ENCODE measurements at regions not wholly inside any gene's neighbourhood (a gene's known extent, or its start where the extent isn't known, plus 50 kb on each side); places are given as distances from the start of the nearest gene placed in this dataset.

DNA sequence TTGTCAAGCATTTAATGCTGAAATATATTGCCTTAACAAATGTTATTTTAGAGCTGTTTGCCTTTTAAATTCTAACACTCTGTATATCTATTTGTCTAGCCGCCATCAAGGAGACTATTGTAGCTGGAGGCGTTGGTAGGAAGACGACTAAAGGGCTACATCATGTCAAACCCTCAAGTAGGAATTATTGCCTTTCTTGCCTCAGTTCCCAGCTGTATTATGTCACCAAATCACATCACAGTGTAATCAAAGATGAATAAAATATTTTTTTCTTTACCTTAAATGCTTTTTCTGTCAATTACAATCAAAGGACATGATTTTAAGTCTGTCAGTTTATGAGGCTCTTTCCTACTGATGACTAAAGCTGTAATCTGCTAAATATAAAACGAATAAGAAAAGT, 233.1 kb downstream of the ZIC4 start (continued):
- TF ChIP-seq, protein P1, sequence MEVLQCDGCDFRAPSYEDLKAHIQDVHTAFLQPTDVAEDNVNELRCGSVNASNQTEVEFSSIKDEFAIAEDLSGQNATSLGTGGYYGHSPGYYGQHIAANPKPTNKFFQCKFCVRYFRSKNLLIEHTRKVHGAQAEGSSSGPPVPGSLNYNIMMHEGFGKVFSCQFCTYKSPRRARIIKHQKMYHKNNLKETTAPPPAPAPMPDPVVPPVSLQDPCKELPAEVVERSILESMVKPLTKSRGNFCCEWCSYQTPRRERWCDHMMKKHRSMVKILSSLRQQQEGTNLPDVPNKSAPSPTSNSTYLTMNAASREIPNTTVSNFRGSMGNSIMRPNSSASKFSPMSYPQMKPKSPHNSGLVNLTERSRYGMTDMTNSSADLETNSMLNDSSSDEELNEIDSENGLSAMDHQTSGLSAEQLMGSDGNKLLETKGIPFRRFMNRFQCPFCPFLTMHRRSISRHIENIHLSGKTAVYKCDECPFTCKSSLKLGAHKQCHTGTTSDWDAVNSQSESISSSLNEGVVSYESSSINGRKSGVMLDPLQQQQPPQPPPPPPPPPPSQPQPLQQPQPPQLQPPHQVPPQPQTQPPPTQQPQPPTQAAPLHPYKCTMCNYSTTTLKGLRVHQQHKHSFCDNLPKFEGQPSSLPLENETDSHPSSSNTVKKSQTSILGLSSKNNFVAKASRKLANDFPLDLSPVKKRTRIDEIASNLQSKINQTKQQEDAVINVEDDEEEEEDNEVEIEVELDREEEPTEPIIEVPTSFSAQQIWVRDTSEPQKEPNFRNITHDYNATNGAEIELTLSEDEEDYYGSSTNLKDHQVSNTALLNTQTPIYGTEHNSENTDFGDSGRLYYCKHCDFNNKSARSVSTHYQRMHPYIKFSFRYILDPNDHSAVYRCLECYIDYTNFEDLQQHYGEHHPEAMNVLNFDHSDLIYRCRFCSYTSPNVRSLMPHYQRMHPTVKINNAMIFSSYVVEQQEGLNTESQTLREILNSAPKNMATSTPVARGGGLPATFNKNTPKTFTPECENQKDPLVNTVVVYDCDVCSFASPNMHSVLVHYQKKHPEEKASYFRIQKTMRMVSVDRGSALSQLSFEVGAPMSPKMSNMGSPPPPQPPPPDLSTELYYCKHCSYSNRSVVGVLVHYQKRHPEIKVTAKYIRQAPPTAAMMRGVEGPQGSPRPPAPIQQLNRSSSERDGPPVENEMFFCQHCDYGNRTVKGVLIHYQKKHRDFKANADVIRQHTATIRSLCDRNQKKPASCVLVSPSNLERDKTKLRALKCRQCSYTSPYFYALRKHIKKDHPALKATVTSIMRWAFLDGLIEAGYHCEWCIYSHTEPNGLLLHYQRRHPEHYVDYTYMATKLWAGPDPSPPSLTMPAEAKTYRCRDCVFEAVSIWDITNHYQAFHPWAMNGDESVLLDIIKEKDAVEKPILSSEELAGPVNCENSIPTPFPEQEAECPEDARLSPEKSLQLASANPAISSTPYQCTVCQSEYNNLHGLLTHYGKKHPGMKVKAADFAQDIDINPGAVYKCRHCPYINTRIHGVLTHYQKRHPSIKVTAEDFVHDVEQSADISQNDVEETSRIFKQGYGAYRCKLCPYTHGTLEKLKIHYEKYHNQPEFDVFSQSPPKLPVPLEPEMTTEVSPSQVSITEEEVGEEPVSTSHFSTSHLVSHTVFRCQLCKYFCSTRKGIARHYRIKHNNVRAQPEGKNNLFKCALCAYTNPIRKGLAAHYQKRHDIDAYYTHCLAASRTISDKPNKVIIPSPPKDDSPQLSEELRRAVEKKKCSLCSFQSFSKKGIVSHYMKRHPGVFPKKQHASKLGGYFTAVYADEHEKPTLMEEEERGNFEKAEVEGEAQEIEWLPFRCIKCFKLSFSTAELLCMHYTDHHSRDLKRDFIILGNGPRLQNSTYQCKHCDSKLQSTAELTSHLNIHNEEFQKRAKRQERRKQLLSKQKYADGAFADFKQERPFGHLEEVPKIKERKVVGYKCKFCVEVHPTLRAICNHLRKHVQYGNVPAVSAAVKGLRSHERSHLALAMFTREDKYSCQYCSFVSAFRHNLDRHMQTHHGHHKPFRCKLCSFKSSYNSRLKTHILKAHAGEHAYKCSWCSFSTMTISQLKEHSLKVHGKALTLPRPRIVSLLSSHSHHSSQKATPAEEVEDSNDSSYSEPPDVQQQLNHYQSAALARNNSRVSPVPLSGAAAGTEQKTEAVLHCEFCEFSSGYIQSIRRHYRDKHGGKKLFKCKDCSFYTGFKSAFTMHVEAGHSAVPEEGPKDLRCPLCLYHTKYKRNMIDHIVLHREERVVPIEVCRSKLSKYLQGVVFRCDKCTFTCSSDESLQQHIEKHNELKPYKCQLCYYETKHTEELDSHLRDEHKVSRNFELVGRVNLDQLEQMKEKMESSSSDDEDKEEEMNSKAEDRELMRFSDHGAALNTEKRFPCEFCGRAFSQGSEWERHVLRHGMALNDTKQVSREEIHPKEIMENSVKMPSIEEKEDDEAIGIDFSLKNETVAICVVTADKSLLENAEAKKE (CRISPR knock-in tag; IDR thresholded peaks at IDR 0.05), result no peak
- TF ChIP-seq JUNB (IDR thresholded peaks at IDR 0.05; ENCODE audit: unreplicated experiment) (no peak), ZNF114 (CRISPR knock-in tag; IDR thresholded peaks at IDR 0.05) (no peak), ZNF331 (CRISPR knock-in tag; IDR thresholded peaks at IDR 0.05; ENCODE audit: low read depth) (no peak)

DNA sequence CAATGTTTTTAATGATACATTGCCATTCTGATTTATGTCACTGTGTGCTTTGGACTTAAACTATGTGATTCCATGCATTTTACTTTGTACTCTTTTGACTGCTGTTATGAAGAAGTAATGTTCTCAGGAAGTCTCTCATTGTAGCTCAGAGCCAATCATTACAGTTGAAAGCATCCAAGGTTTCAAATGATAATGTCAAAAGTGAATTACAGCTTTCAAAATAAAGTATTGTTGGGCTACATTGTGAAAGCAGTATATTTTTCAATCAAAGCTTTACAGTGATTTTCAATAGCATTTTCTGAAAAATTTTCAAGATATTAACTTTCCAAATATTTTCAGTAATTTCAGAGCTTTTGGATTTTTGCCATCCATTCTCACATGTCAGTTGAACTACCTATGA, 243.6 kb downstream of the ZIC4 start:
- no peak for DNase-seq (ENCODE audit: low spot score)
- H3K4me1 Mint-ChIP-seq, result peaks cover 10% of the 10 kb centered on the region
- Histone ChIP-seq H3K4me2 (no peak overlapping the region), H3K27ac (ENCODE audit: low read depth) (no peak overlapping the region), H2AFZ (no peak overlapping the region; the same call in 1 of the 2 replicates), H3K9me2 (ENCODE audit: insufficient read depth) (no peaks in the 10 kb centered on the region; the same call in 1 of the 2 replicates), H3K4me3 (no peak overlapping the region), H3K79me2 (replicated peaks; ENCODE audit: insufficient read depth) (no peaks in the 10 kb centered on the region), H3K4me1 (ENCODE audit: insufficient read depth) (0 out of 2 replicates have a peak, but pooled peaks cover 5% of the 10 kb centered on the region), H3F3A (replicated peaks; ENCODE audit: low read depth) (no peaks in the 10 kb centered on the region), H4K20me1 (replicated peaks; ENCODE audit: insufficient read depth) (no peaks in the 10 kb centered on the region), H3K36me3 (ENCODE audit: insufficient read depth) (no peaks in the 10 kb centered on the region), H3K27me3 (ENCODE audit: insufficient read depth) (no peaks in the 10 kb centered on the region)
- H3K4me3 Mint-ChIP-seq, result no peak overlapping the region
- ATAC-seq, result no peak
- H3K27ac Mint-ChIP-seq, result no peak overlapping the region
- no peaks in the 10 kb centered on the region for H3K27me3 Mint-ChIP-seq (ENCODE audit: insufficient read depth, low read depth, poor library complexity)
- H3K9me3 Mint-ChIP-seq, result no peaks in the 10 kb centered on the region
- H3K36me3 Mint-ChIP-seq (ENCODE audit: low read depth), result no peaks in the 10 kb centered on the region
- TF ChIP-seq ZNF331 (CRISPR knock-in tag; IDR thresholded peaks at IDR 0.05; ENCODE audit: low read depth), result no peak
- TF ChIP-seq, protein P1 (CRISPR knock-in tag; IDR thresholded peaks at IDR 0.05), result no peak
- no peak for TF ChIP-seq JUNB (IDR thresholded peaks at IDR 0.05; ENCODE audit: unreplicated experiment)
- TF ChIP-seq NANOG (IDR thresholded peaks at IDR 0.05; ENCODE audit: borderline replicate concordance), result no peak
- TF ChIP-seq EZH2phosphoT487 (IDR thresholded peaks at IDR 0.05; ENCODE audit: unreplicated experiment), result no peak
- TF ChIP-seq, protein P2, sequence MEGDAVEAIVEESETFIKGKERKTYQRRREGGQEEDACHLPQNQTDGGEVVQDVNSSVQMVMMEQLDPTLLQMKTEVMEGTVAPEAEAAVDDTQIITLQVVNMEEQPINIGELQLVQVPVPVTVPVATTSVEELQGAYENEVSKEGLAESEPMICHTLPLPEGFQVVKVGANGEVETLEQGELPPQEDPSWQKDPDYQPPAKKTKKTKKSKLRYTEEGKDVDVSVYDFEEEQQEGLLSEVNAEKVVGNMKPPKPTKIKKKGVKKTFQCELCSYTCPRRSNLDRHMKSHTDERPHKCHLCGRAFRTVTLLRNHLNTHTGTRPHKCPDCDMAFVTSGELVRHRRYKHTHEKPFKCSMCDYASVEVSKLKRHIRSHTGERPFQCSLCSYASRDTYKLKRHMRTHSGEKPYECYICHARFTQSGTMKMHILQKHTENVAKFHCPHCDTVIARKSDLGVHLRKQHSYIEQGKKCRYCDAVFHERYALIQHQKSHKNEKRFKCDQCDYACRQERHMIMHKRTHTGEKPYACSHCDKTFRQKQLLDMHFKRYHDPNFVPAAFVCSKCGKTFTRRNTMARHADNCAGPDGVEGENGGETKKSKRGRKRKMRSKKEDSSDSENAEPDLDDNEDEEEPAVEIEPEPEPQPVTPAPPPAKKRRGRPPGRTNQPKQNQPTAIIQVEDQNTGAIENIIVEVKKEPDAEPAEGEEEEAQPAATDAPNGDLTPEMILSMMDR (conservative IDR thresholded peaks at IDR 0.05; ENCODE audit: low read depth in 2 of 2), result no peak
